ENCODE measurements at regions not wholly inside any gene's neighbourhood (a gene's known extent, or its start where the extent isn't known, plus 50 kb on each side); places are given as distances from the start of the nearest gene placed in this dataset.

- TF ChIP-seq CTCF (IDR thresholded peaks at IDR 0.05): no peak
- DNase-seq: no peak
- H3K4me1 ChIP-seq: no peaks in the 10 kb centered on the region
- WGBS, 5 donors: 93 to 98% (median 95%) methylated on average over 2 of the region's 2 CpGs
- H3K36me3 ChIP-seq: no peaks in the 10 kb centered on the region
- H3K27ac ChIP-seq: no peak overlapping the region
- H3K4me3 ChIP-seq: no peak overlapping the region
- no peaks in the 10 kb centered on the region for H3K27me3 ChIP-seq
- intact Hi-C loops (cut with DNase I; ENCODE audit: low total_unique reads): no loop called here
- no peaks in the 10 kb centered on the region for H3K9me3 ChIP-seq
Measured at GRCh38 chr3:73893089-73893488, 268.3 kb upstream of the PDZRN3 start.

- no peak overlapping the region for H3K27ac ChIP-seq
- no peaks in the 10 kb centered on the region for H3K4me1 ChIP-seq
- H3K4me3 ChIP-seq: no peak overlapping the region
- H3K9me3 ChIP-seq: no peaks in the 10 kb centered on the region
- TF ChIP-seq CTCF (IDR thresholded peaks at IDR 0.05) (no peak), POLR2AphosphoS5 (IDR thresholded peaks at IDR 0.05) (no peak), EP300 (IDR thresholded peaks at IDR 0.05) (no peak), POLR2A (IDR thresholded peaks at IDR 0.05) (no peak)
- H3K36me3 ChIP-seq: no peaks in the 10 kb centered on the region
- intact Hi-C loops (cut with DNase I; ENCODE audit: low total_unique reads): no loop called here
- 50 to 73% (median 67%) methylated on average over 1 of the region's 1 CpG for WGBS, 5 donors
- H3K27me3 ChIP-seq: no peaks in the 10 kb centered on the region
- DNase-seq: no peak
Measured at GRCh38 chr3:73885862-73886261, 261.1 kb upstream of the PDZRN3 start.

- intact Hi-C loops (cut with DNase I; ENCODE audit: low total_unique reads): no loop called here
- no peak for TF ChIP-seq EP300 (IDR thresholded peaks at IDR 0.05)
- TF ChIP-seq POLR2AphosphoS5 (IDR thresholded peaks at IDR 0.05): no peak
- TF ChIP-seq POLR2A (IDR thresholded peaks at IDR 0.05): no peak
- no peak for TF ChIP-seq CTCF (IDR thresholded peaks at IDR 0.05)
- WGBS, 5 donors: 47 to 65% (median 52%) methylated on average over 3 of the region's 3 CpGs
Measured at GRCh38 chr3:73884361-73884760, 259.6 kb upstream of the PDZRN3 start.

GRCh38 chr3:73883497-73883896 lies 258.8 kb upstream of the PDZRN3 start:
- Histone ChIP-seq H3K36me3 (no peaks in the 10 kb centered on the region), H3K4me3 (no peak overlapping the region)
- intact Hi-C loops (cut with DNase I; ENCODE audit: low total_unique reads): no loop called here

More at GRCh38 chr3:73884361-73884760, 259.6 kb upstream of the PDZRN3 start:
- Histone ChIP-seq H3K4me1 (no peaks in the 10 kb centered on the region), H3K36me3 (no peaks in the 10 kb centered on the region), H3K27me3 (no peaks in the 10 kb centered on the region), H3K9me3 (no peaks in the 10 kb centered on the region), H3K4me3 (no peak overlapping the region), H3K27ac (no peak overlapping the region)
- no peak for DNase-seq

More at GRCh38 chr3:73883497-73883896, 258.8 kb upstream of the PDZRN3 start:
- H3K27ac ChIP-seq: no peak overlapping the region
- no peaks in the 10 kb centered on the region for H3K4me1 ChIP-seq
- no peak for TF ChIP-seq CTCF (IDR thresholded peaks at IDR 0.05)
- TF ChIP-seq POLR2A (IDR thresholded peaks at IDR 0.05): no peak
- no peak for TF ChIP-seq POLR2AphosphoS5 (IDR thresholded peaks at IDR 0.05)
- TF ChIP-seq EP300 (IDR thresholded peaks at IDR 0.05): no peak
- H3K27me3 ChIP-seq: no peaks in the 10 kb centered on the region
- DNase-seq: no peak
- H3K9me3 ChIP-seq: no peaks in the 10 kb centered on the region

Data from stomach (tissue), 8 donors.